BJ (cell line): ENCODE measurements at regions not wholly inside any gene's neighbourhood (a gene's known extent, or its start where the extent isn't known, plus 50 kb on each side); places are given as distances from the start of the nearest gene placed in this dataset.
"Not testable (repeated sequence)": the region's sequence is repeated elsewhere in the genome, so short reads cannot be mapped to it uniquely, and the experiment has no call there.

Experiments
- CTCF ChIA-PET: fragments of 350-600 bp; formaldehyde crosslinking; extraction: SDS; loops from one replicate; lab custom pipeline; 2021; ENCODE audit warnings: antibody characterized with exemption, inconsistent platforms; lab: Yijun Ruan, JAX
- POLR2A ChIA-PET: fragments of 300-600 bp; sonication (Branson Sonifier 250); formaldehyde crosslinking; extraction: SDS; loops from one replicate; lab custom pipeline; 2021; ENCODE audit warnings: antibody characterized with exemption; lab: Charles Lee
- DNase-seq: peaks from one replicate; pipeline ENCODE4 v3.0.0-alpha.2; 2011; ENCODE audit warnings: low read depth
- H3K27me3 ChIP-seq: 2 replicates; pipeline ENCODE4 v1.6.0; 2011; ENCODE audit warnings: low read length; ENCODE audit not compliant: control insufficient read depth, insufficient read depth
- H3K36me3 ChIP-seq: 2 replicates; pipeline ENCODE4 v1.5.1; 2011; ENCODE audit warnings: low read length; ENCODE audit not compliant: control insufficient read depth, insufficient read depth
- H3K4me3 ChIP-seq: 2 replicates; pipeline ENCODE4 v1.5.1; 2011; ENCODE audit warnings: low read depth, mild to moderate bottlenecking, control low read depth, low read length

DNA sequence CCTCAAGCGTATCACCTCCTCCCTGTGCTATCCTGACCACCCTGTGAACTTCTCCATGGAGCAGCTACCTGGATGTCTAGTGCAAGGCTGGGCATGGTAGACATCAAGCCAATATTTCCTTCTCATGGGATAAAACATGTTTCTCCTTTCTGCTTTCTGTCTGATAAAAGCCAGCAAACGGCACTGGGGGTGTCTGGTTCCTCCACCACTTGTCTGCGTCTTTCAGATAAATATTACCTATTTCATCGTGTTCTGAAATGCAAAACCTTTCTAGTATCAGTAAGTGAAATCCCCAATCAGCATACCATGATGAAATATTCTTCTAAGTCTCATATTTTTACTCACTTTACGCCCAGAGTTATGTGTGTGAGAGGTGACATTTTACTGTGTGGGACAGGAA is 340.2 kb downstream of the BCL2L11 start:
- POLR2A ChIA-PET: not testable (repeated sequence)

DNA sequence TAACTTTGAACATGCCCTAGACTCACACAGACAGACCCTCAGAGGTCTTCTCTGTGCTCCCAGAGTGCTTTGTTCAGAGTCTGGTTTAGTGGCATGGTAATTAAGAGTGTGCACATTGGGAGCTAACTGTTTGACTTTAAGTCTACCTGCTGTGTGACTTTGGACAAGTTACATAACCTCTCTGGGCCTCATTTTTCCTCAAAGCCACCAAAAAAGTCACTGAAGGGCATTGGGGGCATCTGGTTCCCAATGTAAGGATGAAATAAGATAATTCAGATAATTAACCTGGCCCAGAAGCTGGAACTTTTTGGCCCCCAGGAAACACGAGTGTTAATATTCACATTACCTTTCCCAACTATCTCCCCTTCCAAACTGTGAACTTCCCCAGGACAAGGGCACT is 341.1 kb downstream of the BCL2L11 start:
- POLR2A ChIA-PET: not testable (repeated sequence)

More for the DNA sequence above, 340.2 kb downstream of the BCL2L11 start:
- H3K27me3 ChIP-seq, H3K36me3 ChIP-seq, CTCF ChIA-PET, DNase-seq, H3K4me3 ChIP-seq: not testable (repeated sequence)

DNA sequence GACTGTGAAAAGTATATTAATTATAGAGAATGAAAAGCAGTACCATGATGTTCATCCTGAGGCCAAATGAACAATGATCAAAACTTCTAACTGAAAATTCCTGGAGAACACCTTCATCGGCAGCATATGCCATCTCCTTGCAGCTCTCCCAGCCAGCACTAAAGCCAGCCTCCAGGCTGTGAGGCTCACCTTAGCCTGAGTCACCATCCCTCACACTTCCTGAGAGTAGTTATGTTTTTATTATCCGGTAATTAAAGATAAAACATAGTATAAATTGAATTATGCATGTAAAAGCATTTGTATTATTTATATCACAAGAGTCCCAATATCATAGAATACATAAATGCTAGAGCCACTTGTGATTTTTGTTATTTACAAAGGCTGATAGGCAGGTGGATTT is 341.9 kb downstream of the BCL2L11 start:
- H3K36me3 ChIP-seq, POLR2A ChIA-PET, DNase-seq, CTCF ChIA-PET, H3K27me3 ChIP-seq, H3K4me3 ChIP-seq: not testable (repeated sequence)

More for the DNA sequence above, 341.1 kb downstream of the BCL2L11 start:
- H3K27me3 ChIP-seq, DNase-seq, H3K36me3 ChIP-seq, CTCF ChIA-PET, H3K4me3 ChIP-seq: not testable (repeated sequence)

DNA sequence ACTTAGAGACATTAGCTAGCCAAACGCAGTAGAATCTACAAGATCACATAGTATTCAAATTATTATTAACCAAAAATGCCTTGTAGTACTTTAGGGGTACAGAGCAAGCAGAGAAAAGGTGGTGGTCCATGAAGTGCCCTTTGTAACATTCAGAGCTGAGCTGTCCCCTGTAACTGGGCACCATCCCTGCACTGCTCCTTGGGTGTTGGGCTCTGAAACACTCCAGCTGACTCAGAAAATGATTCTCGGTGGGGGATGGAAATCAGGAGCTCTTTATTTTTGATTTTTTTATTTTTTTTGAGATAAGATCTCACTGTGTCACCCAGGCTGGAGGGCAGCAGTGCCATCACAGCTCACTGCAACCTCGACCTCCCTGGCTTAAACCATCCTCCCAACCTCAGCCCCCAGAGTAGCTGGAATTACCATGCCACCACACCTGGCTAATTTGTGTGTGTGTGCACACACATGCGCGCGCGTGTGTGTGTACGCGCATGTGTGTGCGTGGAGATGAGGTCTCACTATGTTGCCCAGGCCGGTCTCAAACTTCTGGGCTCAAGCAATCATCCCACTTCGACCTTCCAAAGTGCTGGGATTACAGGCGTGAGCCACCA is 342.6 kb downstream of the BCL2L11 start:
- POLR2A ChIA-PET, H3K4me3 ChIP-seq, H3K36me3 ChIP-seq, CTCF ChIA-PET, DNase-seq, H3K27me3 ChIP-seq: not testable (repeated sequence)

DNA sequence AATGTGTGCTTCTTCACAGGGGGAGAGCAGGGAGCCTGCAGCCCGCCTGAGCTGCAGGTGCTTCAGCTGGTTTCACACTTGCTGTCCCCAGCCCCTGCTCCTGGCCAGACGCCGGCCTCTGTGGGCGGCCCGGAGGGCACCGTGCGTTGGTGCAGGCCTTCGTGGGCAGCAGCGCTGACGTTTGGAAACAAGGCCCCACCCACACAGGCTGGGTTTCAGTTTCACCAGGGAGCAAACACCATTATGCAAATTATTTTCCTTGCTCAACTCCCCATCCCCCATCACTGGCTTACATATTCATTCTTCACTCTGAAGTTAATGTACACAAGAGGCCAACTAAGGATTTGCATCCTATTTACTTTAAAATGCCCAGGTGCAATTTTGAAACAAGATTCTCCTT is 343.2 kb downstream of the BCL2L11 start:
- H3K36me3 ChIP-seq, H3K4me3 ChIP-seq, CTCF ChIA-PET, DNase-seq, POLR2A ChIA-PET, H3K27me3 ChIP-seq: not testable (repeated sequence)

- POLR2A ChIA-PET, H3K4me3 ChIP-seq, H3K36me3 ChIP-seq, DNase-seq, H3K27me3 ChIP-seq, CTCF ChIA-PET: not testable (repeated sequence)
These were observed 343.7 kb downstream of the BCL2L11 start for GRCh38 chr2:111464367-111464766.

DNA sequence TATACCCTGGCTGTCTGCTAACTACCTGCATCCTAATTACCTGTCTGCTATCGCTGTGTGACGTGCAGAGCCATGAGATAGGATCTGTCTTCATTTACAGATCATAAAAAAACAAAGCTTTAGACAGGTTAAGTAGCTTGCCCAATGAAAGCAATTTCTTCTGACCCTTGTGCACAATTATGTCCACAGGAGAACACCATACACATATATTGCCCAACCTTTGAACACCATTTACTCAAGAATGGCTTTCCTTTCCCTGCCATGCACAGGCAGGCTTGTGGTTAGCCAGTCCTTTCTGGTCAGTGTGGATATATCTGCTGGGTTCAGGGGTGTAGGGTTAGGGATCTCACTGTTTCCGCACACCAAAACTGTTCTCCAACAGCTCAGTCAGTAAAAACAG is 344.8 kb downstream of the BCL2L11 start:
- H3K36me3 ChIP-seq, POLR2A ChIA-PET, CTCF ChIA-PET: not testable (repeated sequence)

GRCh38 chr2:111466744-111467143 is 346.0 kb downstream of the BCL2L11 start:
- H3K36me3 ChIP-seq, CTCF ChIA-PET, H3K27me3 ChIP-seq, H3K4me3 ChIP-seq, DNase-seq, POLR2A ChIA-PET: not testable (repeated sequence)

More for the DNA sequence above, 344.8 kb downstream of the BCL2L11 start:
- DNase-seq, H3K27me3 ChIP-seq, H3K4me3 ChIP-seq: not testable (repeated sequence)

- POLR2A ChIA-PET, H3K36me3 ChIP-seq, H3K4me3 ChIP-seq, CTCF ChIA-PET, DNase-seq, H3K27me3 ChIP-seq: not testable (repeated sequence)
These were observed 350.2 kb downstream of the BCL2L11 start for GRCh38 chr2:111470924-111471323.

DNA sequence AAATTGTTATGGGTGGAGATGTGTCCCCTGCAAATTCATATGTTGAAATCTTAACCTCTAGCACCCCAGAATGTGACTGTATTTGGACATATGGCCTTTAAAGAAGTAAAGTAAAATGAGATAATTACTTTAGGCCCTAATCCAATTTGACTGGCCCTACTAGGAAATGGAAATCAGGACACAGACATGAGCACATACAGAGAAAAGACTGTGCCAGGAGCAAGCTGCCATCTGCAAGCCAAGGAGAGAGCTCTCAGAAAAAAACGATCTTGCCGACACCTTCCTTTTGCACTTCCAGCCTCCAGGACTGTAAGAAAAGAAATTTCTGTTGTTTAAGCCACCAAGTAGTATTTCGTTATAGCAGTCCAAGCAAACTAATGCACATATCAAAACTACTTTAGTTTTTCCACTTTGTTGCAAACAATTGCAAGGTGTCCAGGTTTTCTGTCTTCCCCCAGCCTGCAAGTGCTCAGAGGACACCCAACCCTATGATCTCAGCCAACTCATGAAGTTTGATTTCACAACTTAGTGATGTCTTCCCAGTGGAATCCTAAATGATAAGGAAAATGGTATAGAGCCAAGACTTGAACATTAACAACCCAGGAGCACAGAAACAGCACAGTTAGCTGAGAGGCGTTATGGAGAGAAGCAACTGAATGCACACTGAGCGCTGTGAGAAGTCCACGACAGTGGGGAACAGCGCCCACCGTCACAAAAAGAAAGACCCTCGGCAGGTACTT is 351.2 kb downstream of the BCL2L11 start:
- not testable (repeated sequence) for DNase-seq, H3K4me3 ChIP-seq, H3K36me3 ChIP-seq

DNA sequence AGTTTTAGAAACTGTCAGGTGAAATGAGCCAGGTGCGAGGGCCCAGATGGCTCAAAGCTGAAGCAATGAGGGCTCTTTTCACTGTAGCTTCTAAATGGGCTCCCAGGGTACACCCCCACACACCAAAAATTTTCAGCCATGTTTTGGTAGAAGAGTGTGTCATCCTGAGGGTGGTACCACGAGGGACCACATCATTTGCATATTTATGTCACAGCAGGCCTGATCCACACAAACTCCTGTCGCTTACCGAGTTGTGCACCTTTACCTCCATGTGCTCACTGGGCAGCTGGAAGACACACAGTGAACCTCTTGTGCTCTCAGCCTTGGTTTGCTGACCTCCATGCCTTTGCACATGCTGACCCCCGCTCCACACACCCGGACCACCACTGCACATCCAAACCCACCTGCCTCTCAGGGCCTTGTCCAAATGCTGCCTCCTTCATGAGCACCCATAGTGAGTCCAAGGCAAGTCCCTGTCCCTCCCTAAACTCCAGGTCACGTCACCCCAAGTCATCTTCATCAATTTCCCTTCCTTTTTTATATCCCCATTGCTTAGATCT is 352.2 kb downstream of the BCL2L11 start:
- DNase-seq, H3K27me3 ChIP-seq, CTCF ChIA-PET, H3K36me3 ChIP-seq, H3K4me3 ChIP-seq, POLR2A ChIA-PET: not testable (repeated sequence)

More for the DNA sequence above, 351.2 kb downstream of the BCL2L11 start:
- H3K27me3 ChIP-seq, POLR2A ChIA-PET, CTCF ChIA-PET: not testable (repeated sequence)

- CTCF ChIA-PET, H3K27me3 ChIP-seq, POLR2A ChIA-PET, H3K4me3 ChIP-seq, H3K36me3 ChIP-seq, DNase-seq: not testable (repeated sequence)
These were observed 352.8 kb downstream of the BCL2L11 start for GRCh38 chr2:111473522-111473921.

DNA sequence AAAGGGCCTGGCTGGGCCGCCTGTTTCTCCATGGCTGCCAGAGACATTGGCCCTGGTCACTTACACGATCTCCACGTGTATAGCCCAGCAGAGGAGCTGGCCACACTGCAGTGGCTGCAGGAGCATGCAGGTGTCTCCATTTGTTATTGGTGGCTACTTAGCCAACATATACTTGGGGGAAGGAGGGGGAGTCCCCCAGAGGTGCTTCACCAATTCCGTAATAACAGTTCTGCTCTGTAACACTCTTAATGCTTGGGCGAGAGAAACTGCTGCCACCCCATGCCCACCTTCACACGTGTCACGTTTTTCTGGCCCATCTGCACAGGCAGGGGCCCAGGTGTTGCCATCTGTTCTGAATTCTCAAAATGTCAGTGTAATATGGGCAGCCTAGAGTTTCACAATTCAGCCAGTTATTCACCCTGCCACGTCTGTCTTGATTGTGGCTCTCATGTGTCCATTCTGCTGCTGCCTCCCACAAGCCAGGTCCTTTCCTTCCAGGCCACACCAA is 353.5 kb downstream of the BCL2L11 start:
- H3K4me3 ChIP-seq, H3K27me3 ChIP-seq, H3K36me3 ChIP-seq, DNase-seq, POLR2A ChIA-PET, CTCF ChIA-PET: not testable (repeated sequence)
